ENCODE measurements at regions not wholly inside any gene's neighbourhood (a gene's known extent, or its start where the extent isn't known, plus 50 kb on each side); places are given as distances from the start of the nearest gene placed in this dataset.

GRCh38 chrX:43585922-43586321 lies 70.2 kb upstream of the MAOA start:
- TF ChIP-seq CTCF (IDR thresholded peaks at IDR 0.05; ENCODE audit: low read depth, low read length), result no peak
- DNase-seq (ENCODE audit: extremely low read depth, low read depth), result no peak

- no peak for DNase-seq (ENCODE audit: extremely low read depth, low read depth)
- TF ChIP-seq CTCF (IDR thresholded peaks at IDR 0.05; ENCODE audit: low read depth, low read length), result no peak
Observed at GRCh38 chrX:43586830-43587229, 69.3 kb upstream of the MAOA start.

- TF ChIP-seq CTCF (IDR thresholded peaks at IDR 0.05; ENCODE audit: low read depth, low read length), result no peak
- no peak for DNase-seq (ENCODE audit: extremely low read depth, low read depth)
Observed at GRCh38 chrX:43589735-43590134, 66.4 kb upstream of the MAOA start.

- TF ChIP-seq CTCF (IDR thresholded peaks at IDR 0.05; ENCODE audit: low read depth, low read length), result no peak
- no peak for DNase-seq (ENCODE audit: extremely low read depth, low read depth)
Observed at GRCh38 chrX:43590150-43590549, 65.9 kb upstream of the MAOA start.

GRCh38 chrX:43592597-43592996 lies 63.5 kb upstream of the MAOA start:
- TF ChIP-seq CTCF (IDR thresholded peaks at IDR 0.05; ENCODE audit: low read depth, low read length), result no peak
- DNase-seq (ENCODE audit: extremely low read depth, low read depth), result no peak

GRCh38 chrX:43595931-43596330 lies 60.2 kb upstream of the MAOA start:
- DNase-seq (ENCODE audit: extremely low read depth, low read depth), result no peak
- no peak for TF ChIP-seq CTCF (IDR thresholded peaks at IDR 0.05; ENCODE audit: low read depth, low read length)

GRCh38 chrX:43604753-43605152 lies 51.3 kb upstream of the MAOA start:
- no peak for DNase-seq (ENCODE audit: extremely low read depth, low read depth)
- TF ChIP-seq CTCF (IDR thresholded peaks at IDR 0.05; ENCODE audit: low read depth, low read length), result no peak

All from AG09319 (cell line).